ENCODE measurements at regions not wholly inside any gene's neighbourhood (a gene's known extent, or its start where the extent isn't known, plus 50 kb on each side); places are given as distances from the start of the nearest gene placed in this dataset.

DNA sequence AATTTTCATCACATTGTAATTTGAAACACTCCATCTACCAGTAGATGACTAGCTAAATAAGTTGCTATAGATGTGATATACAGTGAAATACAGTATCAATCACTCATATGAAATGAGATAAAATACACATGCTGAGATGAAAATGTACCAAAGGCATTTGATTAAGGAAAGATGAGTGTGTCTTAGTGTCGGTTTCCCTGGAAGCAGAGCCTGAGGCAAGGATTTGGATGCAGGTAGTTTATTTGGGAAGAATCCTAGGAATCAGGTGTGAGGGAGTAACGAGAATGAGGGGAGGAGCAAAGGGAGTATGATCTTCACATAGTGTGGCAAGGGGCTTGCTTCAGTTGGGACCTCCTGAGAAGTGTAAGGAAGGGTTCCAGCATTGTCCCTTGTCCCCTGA lies 188.2 kb upstream of the CTBP2 start:
- Histone ChIP-seq H3K36me3 (ENCODE audit: control insufficient read depth in 2 of 2, extremely low read depth in 1 of 2, insufficient read depth in 2 of 2, low read length in 2 of 2) (no peaks in the 10 kb centered on the region), H3K4me3 (replicated peaks in 1 of 3; ENCODE audit: insufficient read depth in 1 of 3, low read depth in 1 of 3, low read length in 3 of 3) (no peak overlapping the region), H3K27ac (ENCODE audit: insufficient read depth, low read depth, low read length) (no peak overlapping the region), H3K27me3 (ENCODE audit: control insufficient read depth in 2 of 2, insufficient read depth in 2 of 2, low read length in 2 of 2) (peaks cover 11 to 12% of the 10 kb centered on the region in 2 experiments), H3K4me1 (ENCODE audit: control insufficient read depth, extremely low read depth, insufficient read depth, low read length) (no peaks in the 10 kb centered on the region), H3K9me1 (replicated peaks; ENCODE audit: control insufficient read depth, extremely low read depth, insufficient read depth, low read length) (no peaks in the 10 kb centered on the region), H2AFZ (ENCODE audit: low read depth, low read length) (no peak overlapping the region), H3K4me2 (ENCODE audit: insufficient read depth, low read length) (no peak overlapping the region), H3K9me3 (replicated peaks; ENCODE audit: control insufficient read depth, insufficient read depth, low read length) (no peaks in the 10 kb centered on the region), H3K9ac (replicated peaks; ENCODE audit: extremely low read depth, insufficient read depth, low read length) (no peak overlapping the region), H4K20me1 (replicated peaks; ENCODE audit: control insufficient read depth, extremely low read depth, insufficient read depth, low read length) (no peaks in the 10 kb centered on the region), H3K79me2 (ENCODE audit: control insufficient read depth, insufficient read depth, low read length) (no peaks in the 10 kb centered on the region)
- dilution Hi-C loops (cut with MboI; ENCODE audit: extremely low pct_ligation_motif_present, low sequenced_read_pairs) (no loop called here), intact Hi-C loops (cut with micrococcal nuclease) (no loop called here)
- FAIRE-seq (no peak), DNase-seq (ENCODE audit: low read depth, low spot score) (no peak)
- POLR2A ChIA-PET = no interaction called here
- CTCF ChIA-PET = interaction anchor here (1.2 kb wide), 1 partner anchor 11 kb away, joined by 3 read pairs; no protein-coding TSS in a partner anchor
- no TSS peak for BruUV-seq (replicated peaks)
- TF ChIP-seq GATA2 (IDR thresholded peaks at IDR 0.05; ENCODE audit: insufficient read depth, insufficient read length, low read depth, low read length) = no peak
- TF ChIP-seq POLR2A (IDR thresholded peaks at IDR 0.05; ENCODE audit: low read depth, low read length) = no peak
- TF ChIP-seq, protein P1, sequence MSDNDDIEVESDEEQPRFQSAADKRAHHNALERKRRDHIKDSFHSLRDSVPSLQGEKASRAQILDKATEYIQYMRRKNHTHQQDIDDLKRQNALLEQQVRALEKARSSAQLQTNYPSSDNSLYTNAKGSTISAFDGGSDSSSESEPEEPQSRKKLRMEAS (IDR thresholded peaks at IDR 0.05; ENCODE audit: insufficient read depth, insufficient read length) = no peak
- no peak for TF ChIP-seq POLR2AphosphoS5 (IDR thresholded peaks at IDR 0.05; ENCODE audit: insufficient read depth, low read depth, low read length)
- TF ChIP-seq FOS (IDR thresholded peaks at IDR 0.05; ENCODE audit: borderline replicate concordance, insufficient read depth, low read length) = no peak
- TF ChIP-seq EZH2 (IDR thresholded peaks at IDR 0.05; ENCODE audit: borderline replicate concordance, low read depth, low read length, severe bottlenecking) = no peak
- TF ChIP-seq, protein P2, sequence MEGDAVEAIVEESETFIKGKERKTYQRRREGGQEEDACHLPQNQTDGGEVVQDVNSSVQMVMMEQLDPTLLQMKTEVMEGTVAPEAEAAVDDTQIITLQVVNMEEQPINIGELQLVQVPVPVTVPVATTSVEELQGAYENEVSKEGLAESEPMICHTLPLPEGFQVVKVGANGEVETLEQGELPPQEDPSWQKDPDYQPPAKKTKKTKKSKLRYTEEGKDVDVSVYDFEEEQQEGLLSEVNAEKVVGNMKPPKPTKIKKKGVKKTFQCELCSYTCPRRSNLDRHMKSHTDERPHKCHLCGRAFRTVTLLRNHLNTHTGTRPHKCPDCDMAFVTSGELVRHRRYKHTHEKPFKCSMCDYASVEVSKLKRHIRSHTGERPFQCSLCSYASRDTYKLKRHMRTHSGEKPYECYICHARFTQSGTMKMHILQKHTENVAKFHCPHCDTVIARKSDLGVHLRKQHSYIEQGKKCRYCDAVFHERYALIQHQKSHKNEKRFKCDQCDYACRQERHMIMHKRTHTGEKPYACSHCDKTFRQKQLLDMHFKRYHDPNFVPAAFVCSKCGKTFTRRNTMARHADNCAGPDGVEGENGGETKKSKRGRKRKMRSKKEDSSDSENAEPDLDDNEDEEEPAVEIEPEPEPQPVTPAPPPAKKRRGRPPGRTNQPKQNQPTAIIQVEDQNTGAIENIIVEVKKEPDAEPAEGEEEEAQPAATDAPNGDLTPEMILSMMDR (IDR thresholded peaks at IDR 0.05; ENCODE audit: extremely low read depth in 1 of 2, insufficient read depth in 1 of 2, low read depth in 1 of 2, low read length in 2 of 2) = no peak
